Upper lobe of left lung (tissue), 6 donors: ENCODE measurements at regions not wholly inside any gene's neighbourhood (a gene's known extent, or its start where the extent isn't known, plus 50 kb on each side); places are given as distances from the start of the nearest gene placed in this dataset.

ENCODE experiments used
- ATAC-seq, 2 donors: fragments of 200-7000 bp; cut with Tn5 transposase; one replicate each; pipeline ENCODE4 v1.9.1; 2022; ENCODE audit warnings: mild to moderate bottlenecking in 2 of 2, moderate library complexity in 2 of 2; ENCODE audit not compliant: low FRiP score in 2 of 2
- DNase-seq, 2 donors: peaks; one replicate each; pipeline ENCODE4 v3.0.0-alpha.2; 2019 to 2020
- H3K27ac ChIP-seq, 4 donors: fragments of 200-600 bp; sonication (generic); one replicate each; pipeline ENCODE4 v1.5.1; 2016 to 2019
- H3K27me3 ChIP-seq, 4 donors: fragments of 200-600 bp; sonication (generic); one replicate each; pipeline ENCODE4 v1.5.1; 2017 to 2019
- H3K36me3 ChIP-seq, 4 donors: fragments of 200-600 bp; sonication (generic); one replicate each; pipeline ENCODE4 v1.5.1; 2016 to 2019
- H3K4me1 ChIP-seq, 4 donors: fragments of 200-600 bp; sonication (generic); one replicate each; pipeline ENCODE4 v1.5.1; 2018 to 2019
- H3K4me3 ChIP-seq, 4 donors: fragments of 200-600 bp; sonication (generic); one replicate each; pipeline ENCODE4 v1.5.1; 2017 to 2019; ENCODE audit warnings: mild to moderate bottlenecking in 2 of 4, moderate library complexity in 1 of 4
- H3K9me3 ChIP-seq, 4 donors: fragments of 200-600 bp; sonication (generic); one replicate each; pipeline ENCODE4 v1.5.1; 2018 to 2019
- EP300 ChIP-seq, 4 donors: sonication (generic); formaldehyde crosslinking; IDR thresholded peaks; one replicate each; pipeline ENCODE4 v1.5.1; 2017; ENCODE audit warnings: antibody characterized with exemption in 4 of 4, control low read depth in 2 of 4
- POLR2A ChIP-seq, 4 donors: fragments of 450-650 bp; IDR thresholded peaks; one replicate each; pipeline ENCODE4 v1.5.1; 2016 to 2017; ENCODE audit warnings: antibody characterized with exemption in 4 of 4, mild to moderate bottlenecking in 2 of 4
- POLR2AphosphoS5 ChIP-seq, 2 donors: sonication (generic); formaldehyde crosslinking; IDR thresholded peaks; one replicate each; pipeline ENCODE4 v1.5.1; 2017; ENCODE audit warnings: antibody characterized with exemption in 2 of 2
- WGBS, 2 donors: methylation state at CpG; one replicate each; pipeline ENCODE4 v1.1.5; 2017 to 2018; 5-methylcytosine and 5-hydroxymethylcytosine counted together
- TF ChIP-seq, protein P1 (sequence below), 6 experiments: fragments of 450-650 bp in 4 of 6; fragments of 200-600 bp in 2 of 6; sonication (generic) in 2 of 6; IDR thresholded peaks; one replicate each; pipeline ENCODE4 v1.5.1; 2016 to 2019; ENCODE audit warnings: antibody characterized with exemption in 6 of 6
- donor health status: DM: no; HTN: no; CAD: no; lungs with moderate emphysema.
- donor health status: DM: no; HTN: yes; CAD: no; lungs with severe emphysema.

DNA sequence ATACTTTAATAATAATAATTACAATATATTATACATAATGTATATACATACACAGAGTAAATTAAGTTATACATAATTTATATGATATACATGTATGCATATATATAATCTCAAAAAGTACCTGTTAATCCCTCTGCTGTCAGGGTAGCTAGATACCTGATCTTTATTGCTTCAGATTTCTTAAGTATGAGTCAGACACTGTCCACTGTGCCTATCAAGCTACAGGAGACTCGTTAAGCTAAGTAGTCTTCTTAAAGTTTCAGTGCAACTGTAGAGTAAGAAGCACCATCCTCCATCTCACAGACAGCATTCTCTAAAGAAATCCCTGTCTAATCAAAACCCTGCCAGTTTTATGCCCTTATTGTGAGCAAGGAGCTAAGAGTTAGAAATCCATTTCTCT is 428.7 kb downstream of the RERGL start:
- H3K36me3 ChIP-seq, result no peaks in the 10 kb centered on the region
- DNase-seq (no peak), ATAC-seq (no peak)
- no peaks in the 10 kb centered on the region for H3K4me1 ChIP-seq
- 69 to 73% methylated on average over 1 of the region's 1 CpG for WGBS, 2 donors
- H3K9me3 ChIP-seq, result no peaks in the 10 kb centered on the region
- no peaks in the 10 kb centered on the region for H3K27me3 ChIP-seq
- H3K27ac ChIP-seq, result no peak overlapping the region
- TF ChIP-seq EP300 (IDR thresholded peaks at IDR 0.05) (no peak), POLR2AphosphoS5 (IDR thresholded peaks at IDR 0.05) (no peak), POLR2A (IDR thresholded peaks at IDR 0.05) (no peak)
- TF ChIP-seq, protein P1, sequence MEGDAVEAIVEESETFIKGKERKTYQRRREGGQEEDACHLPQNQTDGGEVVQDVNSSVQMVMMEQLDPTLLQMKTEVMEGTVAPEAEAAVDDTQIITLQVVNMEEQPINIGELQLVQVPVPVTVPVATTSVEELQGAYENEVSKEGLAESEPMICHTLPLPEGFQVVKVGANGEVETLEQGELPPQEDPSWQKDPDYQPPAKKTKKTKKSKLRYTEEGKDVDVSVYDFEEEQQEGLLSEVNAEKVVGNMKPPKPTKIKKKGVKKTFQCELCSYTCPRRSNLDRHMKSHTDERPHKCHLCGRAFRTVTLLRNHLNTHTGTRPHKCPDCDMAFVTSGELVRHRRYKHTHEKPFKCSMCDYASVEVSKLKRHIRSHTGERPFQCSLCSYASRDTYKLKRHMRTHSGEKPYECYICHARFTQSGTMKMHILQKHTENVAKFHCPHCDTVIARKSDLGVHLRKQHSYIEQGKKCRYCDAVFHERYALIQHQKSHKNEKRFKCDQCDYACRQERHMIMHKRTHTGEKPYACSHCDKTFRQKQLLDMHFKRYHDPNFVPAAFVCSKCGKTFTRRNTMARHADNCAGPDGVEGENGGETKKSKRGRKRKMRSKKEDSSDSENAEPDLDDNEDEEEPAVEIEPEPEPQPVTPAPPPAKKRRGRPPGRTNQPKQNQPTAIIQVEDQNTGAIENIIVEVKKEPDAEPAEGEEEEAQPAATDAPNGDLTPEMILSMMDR (IDR thresholded peaks at IDR 0.05), result no peak
- no peak overlapping the region for H3K4me3 ChIP-seq

DNA sequence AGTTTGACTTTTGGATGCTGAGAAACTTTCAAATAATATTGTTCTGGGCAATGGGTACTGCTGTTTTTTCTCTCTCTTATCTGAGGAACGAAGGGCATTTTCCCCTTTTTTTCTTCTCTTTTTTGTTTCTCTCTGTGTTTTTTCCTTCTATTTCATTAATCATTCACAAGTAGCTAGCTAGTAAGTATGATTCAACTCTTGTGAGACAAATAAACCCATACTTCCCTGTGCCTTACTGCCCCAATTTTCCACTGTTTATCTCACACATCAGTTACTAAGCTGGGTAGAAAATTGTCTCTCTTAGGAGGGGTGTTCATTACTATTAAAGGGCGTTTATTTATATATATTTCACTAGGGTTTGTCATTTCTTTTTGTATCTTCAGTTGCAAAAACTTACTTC is 437.6 kb downstream of the RERGL start:
- 69 to 77% methylated on average over 2 of the region's 2 CpGs for WGBS, 2 donors
- H3K36me3 ChIP-seq, result no peaks in the 10 kb centered on the region
- H3K9me3 ChIP-seq, result no peaks in the 10 kb centered on the region
- TF ChIP-seq, protein P1 (IDR thresholded peaks at IDR 0.05), result no peak
- no peak for TF ChIP-seq EP300 (IDR thresholded peaks at IDR 0.05)
- TF ChIP-seq POLR2A (IDR thresholded peaks at IDR 0.05), result no peak
- no peak for DNase-seq
- no peak for ATAC-seq
- no peaks in the 10 kb centered on the region for H3K27me3 ChIP-seq
- H3K4me1 ChIP-seq, result no peaks in the 10 kb centered on the region
- no peak overlapping the region for H3K4me3 ChIP-seq
- no peak overlapping the region for H3K27ac ChIP-seq

DNA sequence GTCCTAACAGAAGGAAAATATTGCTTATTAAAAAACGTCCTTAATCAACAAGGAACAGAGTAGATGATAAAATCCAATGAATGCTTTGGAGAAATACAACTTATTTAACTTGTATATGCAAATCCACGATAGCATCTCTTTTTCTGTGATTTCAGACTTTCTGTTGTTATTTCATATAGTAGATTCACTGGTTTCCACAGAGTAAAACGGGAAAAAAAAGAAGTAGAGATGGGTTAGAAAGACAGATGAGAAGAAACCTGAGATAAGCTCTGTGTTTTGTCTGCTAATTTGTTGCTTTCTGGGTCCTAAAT is 447.7 kb downstream of the RERGL start:
- Histone ChIP-seq H3K4me3 (no peak overlapping the region), H3K27ac (no peak overlapping the region), H3K36me3 (no peaks in the 10 kb centered on the region), H3K9me3 (no peaks in the 10 kb centered on the region), H3K27me3 (no peaks in the 10 kb centered on the region), H3K4me1 (no peaks in the 10 kb centered on the region)
- 26 to 34% methylated on average over 3 of the region's 3 CpGs for WGBS, 2 donors
- ATAC-seq, result no peak
- DNase-seq, result no peak
- TF ChIP-seq, protein P1 (IDR thresholded peaks at IDR 0.05), result no peak
- TF ChIP-seq EP300 (IDR thresholded peaks at IDR 0.05) (no peak), POLR2A (IDR thresholded peaks at IDR 0.05) (no peak), POLR2AphosphoS5 (IDR thresholded peaks at IDR 0.05) (no peak)

DNA sequence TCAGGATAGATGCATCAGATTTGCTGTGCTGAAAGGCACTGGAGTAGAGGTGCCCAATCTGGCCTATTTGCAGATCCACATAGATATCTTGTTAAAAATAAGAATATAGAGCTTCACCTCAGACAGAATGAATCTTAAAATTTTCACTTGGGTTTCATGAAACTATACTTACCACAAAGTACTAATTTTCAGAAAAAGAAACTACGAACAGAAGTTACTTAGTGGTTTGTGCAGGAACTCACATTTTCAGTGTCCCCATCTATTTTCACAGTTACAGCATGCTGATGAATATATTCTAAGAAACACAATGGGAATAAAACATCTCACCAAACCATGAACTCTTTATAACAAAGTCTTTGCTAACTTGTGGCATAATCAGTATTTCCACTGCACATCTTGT is 449.4 kb downstream of the RERGL start:
- no peak for TF ChIP-seq EP300 (IDR thresholded peaks at IDR 0.05)
- TF ChIP-seq, protein P1 (IDR thresholded peaks at IDR 0.05), result no peak
- TF ChIP-seq POLR2AphosphoS5 (IDR thresholded peaks at IDR 0.05), result no peak
- no peak for TF ChIP-seq POLR2A (IDR thresholded peaks at IDR 0.05)
- H3K4me3 ChIP-seq, result no peak overlapping the region
- no peaks in the 10 kb centered on the region for H3K9me3 ChIP-seq
- no peak overlapping the region for H3K27ac ChIP-seq
- H3K4me1 ChIP-seq, result no peaks in the 10 kb centered on the region
- WGBS, 2 donors, result 79 to 86% methylated on average over 1 of the region's 1 CpG
- no peaks in the 10 kb centered on the region for H3K27me3 ChIP-seq
- H3K36me3 ChIP-seq, result no peaks in the 10 kb centered on the region
- DNase-seq (no peak), ATAC-seq (no peak)

DNA sequence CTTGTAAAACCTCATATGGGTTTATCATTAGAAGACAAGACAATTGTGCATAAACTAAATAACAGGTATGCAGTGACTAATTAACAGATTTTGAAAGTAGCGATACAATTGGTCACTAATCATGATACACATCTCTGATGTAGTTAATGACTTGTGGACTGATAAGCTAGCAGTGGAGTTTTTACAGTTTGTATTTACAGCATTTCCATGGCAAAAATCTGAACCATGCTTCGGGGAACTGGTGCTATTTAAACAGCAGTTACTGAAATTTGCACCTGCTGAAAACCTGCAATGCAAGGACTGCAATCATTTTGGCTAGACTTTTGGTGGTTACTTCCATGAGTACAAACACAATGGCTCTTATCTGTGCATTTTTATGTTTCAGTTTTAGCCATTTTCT is 471.2 kb downstream of the RERGL start:
- no peaks in the 10 kb centered on the region for H3K27me3 ChIP-seq
- H3K27ac ChIP-seq, result no peak overlapping the region
- peaks cover 0 to 5% (median 0%) of the 10 kb centered on the region in 4 donors for H3K9me3 ChIP-seq
- no peak overlapping the region for H3K4me3 ChIP-seq
- 83 to 93% methylated on average over 2 of the region's 2 CpGs for WGBS, 2 donors
- TF ChIP-seq, protein P1 (IDR thresholded peaks at IDR 0.05), result no peak
- TF ChIP-seq POLR2A (IDR thresholded peaks at IDR 0.05), result no peak
- no peak for TF ChIP-seq EP300 (IDR thresholded peaks at IDR 0.05)
- TF ChIP-seq POLR2AphosphoS5 (IDR thresholded peaks at IDR 0.05), result no peak
- no peaks in the 10 kb centered on the region for H3K36me3 ChIP-seq
- DNase-seq (no peak), ATAC-seq (no peak)
- H3K4me1 ChIP-seq, result no peaks in the 10 kb centered on the region
